ENCODE measurements at regions not wholly inside any gene's neighbourhood (a gene's known extent, or its start where the extent isn't known, plus 50 kb on each side); places are given as distances from the start of the nearest gene placed in this dataset.

- TF ChIP-seq, protein P1, sequence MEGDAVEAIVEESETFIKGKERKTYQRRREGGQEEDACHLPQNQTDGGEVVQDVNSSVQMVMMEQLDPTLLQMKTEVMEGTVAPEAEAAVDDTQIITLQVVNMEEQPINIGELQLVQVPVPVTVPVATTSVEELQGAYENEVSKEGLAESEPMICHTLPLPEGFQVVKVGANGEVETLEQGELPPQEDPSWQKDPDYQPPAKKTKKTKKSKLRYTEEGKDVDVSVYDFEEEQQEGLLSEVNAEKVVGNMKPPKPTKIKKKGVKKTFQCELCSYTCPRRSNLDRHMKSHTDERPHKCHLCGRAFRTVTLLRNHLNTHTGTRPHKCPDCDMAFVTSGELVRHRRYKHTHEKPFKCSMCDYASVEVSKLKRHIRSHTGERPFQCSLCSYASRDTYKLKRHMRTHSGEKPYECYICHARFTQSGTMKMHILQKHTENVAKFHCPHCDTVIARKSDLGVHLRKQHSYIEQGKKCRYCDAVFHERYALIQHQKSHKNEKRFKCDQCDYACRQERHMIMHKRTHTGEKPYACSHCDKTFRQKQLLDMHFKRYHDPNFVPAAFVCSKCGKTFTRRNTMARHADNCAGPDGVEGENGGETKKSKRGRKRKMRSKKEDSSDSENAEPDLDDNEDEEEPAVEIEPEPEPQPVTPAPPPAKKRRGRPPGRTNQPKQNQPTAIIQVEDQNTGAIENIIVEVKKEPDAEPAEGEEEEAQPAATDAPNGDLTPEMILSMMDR (conservative IDR thresholded peaks at IDR 0.05): no peak
- no peak overlapping the region for H3K27ac ChIP-seq
Measured at GRCh38 chr3:168514252-168514651, 418.5 kb upstream of the GOLIM4 start.

DNA sequence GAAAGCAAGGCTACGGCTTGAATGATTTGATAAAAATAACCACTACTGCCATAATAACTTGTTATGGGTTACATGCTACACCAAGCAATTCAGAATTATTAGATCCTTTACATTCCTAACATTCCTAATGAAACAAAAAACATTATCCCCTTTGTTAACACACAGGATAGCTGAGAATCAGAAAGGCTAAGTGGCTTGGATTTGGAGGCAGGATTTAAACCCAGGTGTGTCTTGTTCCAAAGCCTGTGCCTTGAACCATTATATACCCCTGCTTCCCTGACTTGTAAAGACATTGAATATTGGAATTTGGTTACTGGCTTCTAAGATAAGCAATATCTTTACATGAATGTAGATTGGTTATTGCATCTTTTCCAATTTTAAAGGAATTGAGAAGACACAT lies 417.1 kb upstream of the GOLIM4 start:
- TF ChIP-seq, protein P1 (conservative IDR thresholded peaks at IDR 0.05): no peak
- H3K27ac ChIP-seq: no peak overlapping the region

- TF ChIP-seq, protein P1 (conservative IDR thresholded peaks at IDR 0.05): peak; percentile 77
- H3K27ac ChIP-seq: no peak overlapping the region
Measured at GRCh38 chr3:168511428-168512014, 415.8 kb upstream of the GOLIM4 start.

DNA sequence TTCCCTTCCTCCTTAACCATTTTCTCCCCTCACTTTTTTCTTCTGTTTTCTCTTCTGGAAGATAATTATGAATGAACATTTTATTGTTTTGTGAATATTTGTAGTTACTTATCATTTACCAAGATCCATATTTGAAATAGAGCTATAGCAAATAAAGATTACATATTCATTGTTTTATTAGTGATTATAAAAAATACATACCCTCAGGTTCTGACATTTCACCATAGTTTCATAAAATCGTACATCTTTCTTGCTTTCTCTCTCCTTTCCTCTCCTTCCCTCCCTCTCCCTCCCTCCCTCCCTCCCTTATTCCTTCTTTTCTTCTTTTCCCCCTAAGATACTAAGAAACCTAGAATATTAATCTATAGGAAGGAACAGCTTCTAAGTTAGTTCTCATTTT lies 410.9 kb upstream of the GOLIM4 start:
- no peak overlapping the region for H3K27ac ChIP-seq
- TF ChIP-seq, protein P1 (conservative IDR thresholded peaks at IDR 0.05): no peak

- no peak overlapping the region for H3K27ac ChIP-seq
- TF ChIP-seq, protein P1 (conservative IDR thresholded peaks at IDR 0.05): no peak
Measured at GRCh38 chr3:168501570-168501969, 405.8 kb upstream of the GOLIM4 start.

- H3K27ac ChIP-seq: no peak overlapping the region
- TF ChIP-seq, protein P1 (conservative IDR thresholded peaks at IDR 0.05): no peak
Measured at GRCh38 chr3:168498194-168498593, 402.5 kb upstream of the GOLIM4 start.

- H3K27ac ChIP-seq: no peak overlapping the region
- TF ChIP-seq, protein P1 (conservative IDR thresholded peaks at IDR 0.05): no peak
Measured at GRCh38 chr3:168497741-168498140, 402.0 kb upstream of the GOLIM4 start.
